Fibroblast of the conjunctiva (primary cell): ENCODE measurements at regions not wholly inside any gene's neighbourhood (a gene's known extent, or its start where the extent isn't known, plus 50 kb on each side); places are given as distances from the start of the nearest gene placed in this dataset.

Source experiments
- DNase-seq: peaks from one replicate; pipeline ENCODE4 v3.0.0-alpha.2; 2010; ENCODE audit warnings: low read depth

DNA sequence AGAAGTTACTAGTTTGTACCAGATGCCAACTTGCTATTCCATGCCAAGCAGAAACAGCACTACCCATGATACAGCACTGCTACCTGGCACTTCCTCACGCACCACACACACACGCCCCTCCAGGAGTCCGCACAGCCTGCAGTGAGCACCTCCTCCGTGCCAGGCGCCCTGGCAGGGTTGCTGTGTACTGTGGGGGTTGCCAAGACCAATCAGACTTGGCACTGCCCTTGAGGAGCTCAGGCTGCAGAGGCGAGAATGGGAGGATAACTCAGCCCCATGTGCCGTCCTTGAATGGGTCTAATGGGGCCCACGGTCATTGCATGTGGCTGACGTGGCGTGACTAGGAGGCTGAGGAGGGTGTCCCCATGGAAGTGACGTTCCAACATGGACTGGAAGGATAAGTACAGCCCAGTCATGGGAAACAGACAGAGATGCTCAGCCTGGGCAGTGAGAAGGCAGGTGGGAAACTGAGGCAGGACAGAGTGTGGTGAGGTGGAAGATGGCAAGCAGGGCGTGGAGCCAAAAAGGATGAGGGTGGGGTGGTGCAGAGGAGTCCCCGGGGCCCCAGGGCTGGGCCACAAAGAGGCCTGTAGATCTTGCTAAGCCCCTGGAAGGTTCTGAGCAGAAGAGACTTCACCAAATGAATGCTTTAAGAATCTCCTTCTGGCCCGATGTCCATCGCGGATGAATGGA is 65.3 kb upstream of the C14orf180 start:
- DNase-seq: no peak

DNA sequence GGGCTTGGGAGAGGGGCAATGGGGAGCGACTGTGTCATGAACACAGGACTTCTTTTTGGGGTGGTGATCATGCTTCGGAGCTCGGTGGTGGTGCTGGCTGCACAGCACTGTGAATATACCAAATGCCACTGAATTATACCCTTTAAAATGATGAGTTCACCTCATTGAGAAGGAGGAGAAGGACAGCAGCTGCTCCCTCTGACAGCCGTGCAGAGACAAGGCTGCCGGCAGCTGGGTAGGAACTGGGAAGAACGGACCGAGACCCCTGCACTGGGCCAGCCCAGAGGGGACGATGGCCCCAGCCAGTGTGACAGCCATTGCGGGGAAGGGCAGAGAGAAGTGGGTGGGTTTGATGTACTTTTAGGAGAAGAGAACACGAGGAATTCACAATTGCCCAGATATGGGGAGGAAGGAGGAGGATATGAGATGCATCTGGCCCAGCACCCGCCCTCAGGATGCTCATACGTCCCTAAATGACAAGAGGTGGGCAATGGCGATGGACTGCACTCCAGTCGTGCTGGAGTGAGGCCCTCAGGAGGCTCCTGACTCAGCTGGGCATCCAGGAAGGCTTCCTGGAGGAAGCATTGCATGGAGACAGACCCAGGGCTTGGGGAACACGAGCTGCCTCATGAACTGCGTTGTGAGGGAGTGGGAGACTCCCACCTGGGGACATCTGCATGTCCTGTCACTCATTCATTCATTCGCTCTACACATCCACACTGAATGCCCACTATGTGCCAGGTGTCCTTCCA is 64.3 kb upstream of the C14orf180 start:
- no peak for DNase-seq

- no peak for DNase-seq
Observed at GRCh38 chr14:104515811-104516780, 63.5 kb upstream of the C14orf180 start.

- no peak for DNase-seq
Observed at GRCh38 chr14:104516906-104517305, 62.7 kb upstream of the C14orf180 start.

DNA sequence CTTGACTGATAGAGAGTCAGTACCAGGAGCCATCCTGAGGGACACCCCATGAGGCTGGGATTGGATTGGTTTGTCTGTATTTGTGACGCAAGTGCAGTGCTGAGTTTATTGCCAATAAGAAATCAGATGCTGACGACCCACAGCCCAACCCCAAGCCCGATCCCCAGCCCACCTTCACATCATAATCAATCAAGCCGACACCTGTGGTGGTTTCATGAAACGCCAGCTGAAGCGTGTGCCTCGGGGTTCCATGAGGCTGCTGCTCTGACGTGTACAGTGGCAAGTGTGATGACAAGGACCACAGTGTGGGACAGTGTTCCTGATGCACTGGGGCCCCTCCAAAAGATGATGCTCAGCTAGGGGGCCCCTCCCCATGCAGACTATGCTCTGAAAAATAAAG is 62.1 kb upstream of the C14orf180 start:
- no peak for DNase-seq

GRCh38 chr14:104517867-104518266 is 61.7 kb upstream of the C14orf180 start:
- no peak for DNase-seq

DNA sequence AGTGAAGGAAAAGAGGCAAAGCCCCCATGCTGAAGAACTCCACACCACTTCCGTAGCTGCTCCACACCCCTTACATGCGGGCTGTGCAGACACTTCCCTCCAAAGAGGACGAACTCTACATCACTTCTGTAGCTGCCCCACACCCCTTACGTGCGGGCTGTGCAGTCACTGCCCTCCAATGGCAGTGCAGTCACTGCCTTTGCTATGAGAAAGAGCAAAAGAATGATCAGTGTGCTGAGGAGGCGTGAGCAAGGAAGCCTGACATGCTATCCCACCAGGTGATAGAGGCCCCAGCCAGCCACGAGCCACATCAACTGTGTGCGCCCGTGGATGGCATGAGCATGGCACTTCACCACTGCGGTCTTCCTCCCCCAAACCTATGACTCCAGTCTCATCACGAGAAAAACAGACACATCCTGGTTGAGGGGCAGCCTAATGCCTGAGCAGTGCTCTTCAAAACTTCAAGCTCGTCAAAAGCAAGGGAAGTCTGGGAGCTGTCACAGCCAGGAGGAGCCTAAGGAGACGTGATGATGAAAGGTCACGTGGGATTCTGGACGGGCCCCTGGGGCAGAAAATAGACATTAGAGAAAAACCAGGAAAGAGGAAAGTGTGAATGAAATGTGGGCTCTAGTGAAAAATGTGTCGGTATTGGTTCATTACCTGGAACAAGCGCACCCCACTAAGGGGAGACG is 60.8 kb upstream of the C14orf180 start:
- DNase-seq: no peak

DNA sequence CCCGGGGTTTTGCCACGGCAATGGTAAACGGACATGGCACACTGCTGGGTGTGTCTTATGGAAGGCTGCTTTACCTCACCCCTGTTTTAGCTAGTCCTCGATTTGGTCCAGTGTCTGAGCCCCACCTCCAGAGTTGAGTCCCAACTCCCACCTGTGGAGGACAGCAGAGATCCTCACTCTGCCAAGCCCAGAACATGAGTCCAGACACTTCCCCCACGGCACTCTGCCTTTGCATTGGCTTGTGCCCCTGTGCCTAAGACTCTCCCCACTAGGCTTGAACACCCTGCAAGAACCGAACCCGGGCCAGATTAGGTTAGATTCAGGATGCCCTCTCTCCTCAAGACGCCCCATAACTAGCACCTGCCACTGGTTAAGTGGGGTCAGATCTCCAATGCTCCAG is 59.8 kb upstream of the C14orf180 start:
- DNase-seq: no peak

DNA sequence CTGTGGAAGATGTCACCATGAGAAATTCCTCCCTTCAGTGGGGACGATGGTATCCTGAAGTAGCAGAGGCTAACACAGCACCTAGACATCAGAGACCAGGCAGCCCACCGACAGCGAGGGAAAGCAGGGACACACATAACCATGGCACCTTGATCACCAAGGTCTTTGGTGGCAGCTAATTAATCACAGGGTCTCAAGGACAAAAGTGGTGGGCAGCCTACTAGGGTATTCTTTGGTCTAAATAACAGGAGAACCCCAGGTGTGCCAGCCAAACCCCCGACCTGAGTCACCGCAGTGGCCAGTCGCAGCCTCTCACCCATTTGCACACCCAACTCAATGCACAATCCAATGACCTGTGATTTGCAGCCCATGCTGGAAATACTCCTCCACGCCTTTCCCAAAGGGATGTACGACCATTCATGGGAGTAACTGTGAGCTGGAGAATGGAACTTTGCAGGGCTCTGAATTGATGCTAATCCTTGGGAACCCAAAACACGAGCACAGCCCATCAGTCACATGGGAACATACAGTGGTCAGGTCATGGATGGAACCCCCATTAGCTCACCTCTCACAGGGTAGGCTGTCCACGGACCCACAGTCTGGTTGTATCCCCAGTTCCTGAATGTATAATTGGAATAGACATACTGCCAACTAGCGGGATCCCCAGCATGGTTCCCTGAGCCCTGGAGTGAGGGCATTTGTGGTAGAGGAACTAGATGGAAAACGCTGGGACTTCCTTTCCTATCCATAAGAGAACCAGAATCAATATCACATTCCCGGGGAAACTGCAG is 58.7 kb upstream of the C14orf180 start:
- no peak for DNase-seq

DNA sequence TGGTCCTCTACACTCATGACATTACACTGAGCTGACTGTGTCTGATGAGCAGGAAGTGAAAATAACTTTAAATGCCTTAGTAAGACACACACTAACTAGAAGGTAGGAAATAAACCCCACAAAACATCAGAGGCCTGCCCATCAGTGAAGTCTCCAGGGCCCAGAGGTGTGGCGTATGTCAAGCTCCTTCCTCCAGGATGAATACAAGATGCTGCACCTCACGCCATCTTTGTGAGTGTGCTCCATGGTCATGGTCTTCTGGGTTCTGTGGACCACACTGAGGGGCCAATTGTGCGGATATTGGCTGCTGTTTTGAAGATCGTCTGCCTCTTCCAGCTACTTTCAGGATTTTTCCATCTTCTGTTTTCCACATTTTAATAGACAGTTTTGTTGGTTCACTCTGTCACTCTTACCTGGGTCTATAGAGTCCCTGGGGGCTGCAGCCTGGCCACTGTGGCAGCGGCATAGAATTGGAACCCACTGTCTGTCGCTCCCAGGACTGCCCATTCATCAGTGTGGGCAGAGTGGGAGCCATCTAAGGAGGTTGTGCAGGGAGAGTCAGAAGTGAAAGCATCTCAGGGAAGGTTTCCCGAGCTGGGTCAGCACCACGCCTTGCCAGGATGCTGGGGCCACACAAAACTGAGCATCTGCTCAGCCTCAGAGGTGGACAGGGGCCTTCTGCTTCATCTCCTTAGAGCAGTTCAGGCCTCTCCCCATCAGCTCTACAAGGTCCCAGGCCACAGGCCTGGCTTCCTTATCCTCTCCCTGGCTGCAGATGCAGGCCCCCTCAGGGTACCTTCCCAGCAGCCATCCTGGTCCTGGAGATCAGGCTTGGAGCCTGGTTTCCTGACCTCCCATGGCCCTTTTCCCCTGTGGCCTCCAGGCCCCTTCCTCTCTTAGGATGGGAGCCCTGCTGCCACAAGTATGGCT is 57.5 kb upstream of the C14orf180 start:
- no peak for DNase-seq

- no peak for DNase-seq
Observed at GRCh38 chr14:104522926-104523545, 56.5 kb upstream of the C14orf180 start.

DNA sequence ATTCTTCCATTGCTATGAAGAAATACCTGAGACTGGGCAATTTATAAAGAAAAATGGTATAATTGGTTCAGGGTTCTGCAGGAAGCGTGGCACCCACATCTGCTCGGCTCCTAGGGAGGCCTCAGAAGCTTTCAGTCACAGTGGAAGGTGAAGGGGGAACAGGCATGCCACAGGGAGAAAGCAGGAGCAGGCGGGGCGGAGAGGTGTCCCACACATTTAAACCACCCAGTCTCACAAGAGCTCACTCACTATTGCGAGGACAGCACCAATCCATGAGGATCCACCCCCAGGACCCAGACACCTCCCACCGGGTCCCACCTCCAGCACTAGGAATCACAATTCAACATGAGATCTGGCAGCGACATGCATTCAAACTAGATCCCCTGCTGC is 56.0 kb upstream of the C14orf180 start:
- no peak for DNase-seq

DNA sequence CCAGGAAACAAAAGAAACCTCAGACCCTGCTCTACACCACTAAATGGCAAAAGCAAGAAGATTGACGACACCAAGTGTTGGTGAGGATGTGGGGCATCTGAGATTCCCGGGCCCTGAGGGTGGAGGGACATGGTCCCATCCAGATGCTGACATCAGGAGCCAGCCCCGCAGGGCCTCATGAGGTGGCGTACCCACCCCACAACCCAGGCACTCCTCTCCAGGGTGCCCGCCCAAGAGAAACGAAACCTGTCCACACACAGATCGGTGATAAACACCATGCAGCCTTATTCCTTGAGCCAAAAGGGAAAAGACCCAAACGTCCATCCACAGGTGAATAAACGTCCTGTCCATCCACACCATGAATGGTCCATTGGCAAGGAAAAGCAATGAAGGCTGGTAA is 54.8 kb upstream of the C14orf180 start:
- DNase-seq: no peak

DNA sequence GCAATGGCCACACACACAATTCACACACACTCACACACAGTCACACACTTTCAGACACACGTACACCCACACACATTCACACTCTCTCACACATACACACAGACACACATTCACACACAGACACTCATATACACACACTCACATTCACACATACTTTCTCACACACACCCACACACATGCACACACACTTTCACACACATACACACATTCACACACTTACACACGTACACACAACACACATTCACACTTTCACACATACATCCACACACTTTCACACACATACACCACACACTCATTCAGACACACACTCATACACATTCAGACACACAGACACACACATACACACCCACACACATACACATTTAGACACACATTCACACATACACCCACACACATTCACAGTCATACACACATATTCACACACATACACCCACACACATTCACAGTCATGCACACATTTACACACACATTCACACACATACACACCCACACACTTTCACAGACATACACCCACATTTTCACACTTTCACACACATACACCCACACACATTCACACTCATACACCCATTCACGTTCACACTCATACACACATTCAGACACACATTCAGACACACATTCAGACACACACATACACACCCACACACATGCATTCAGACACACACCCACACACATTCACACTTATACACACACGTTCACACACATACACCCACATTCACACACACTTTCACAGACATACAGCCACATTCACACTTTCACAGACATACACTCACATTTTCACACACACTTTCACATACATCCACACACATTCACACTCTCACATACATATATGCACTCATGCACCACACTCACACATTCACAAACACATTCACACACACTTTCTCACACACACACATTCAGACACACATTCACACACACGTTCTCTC is 52.6 kb upstream of the C14orf180 start:
- DNase-seq: no peak

DNA sequence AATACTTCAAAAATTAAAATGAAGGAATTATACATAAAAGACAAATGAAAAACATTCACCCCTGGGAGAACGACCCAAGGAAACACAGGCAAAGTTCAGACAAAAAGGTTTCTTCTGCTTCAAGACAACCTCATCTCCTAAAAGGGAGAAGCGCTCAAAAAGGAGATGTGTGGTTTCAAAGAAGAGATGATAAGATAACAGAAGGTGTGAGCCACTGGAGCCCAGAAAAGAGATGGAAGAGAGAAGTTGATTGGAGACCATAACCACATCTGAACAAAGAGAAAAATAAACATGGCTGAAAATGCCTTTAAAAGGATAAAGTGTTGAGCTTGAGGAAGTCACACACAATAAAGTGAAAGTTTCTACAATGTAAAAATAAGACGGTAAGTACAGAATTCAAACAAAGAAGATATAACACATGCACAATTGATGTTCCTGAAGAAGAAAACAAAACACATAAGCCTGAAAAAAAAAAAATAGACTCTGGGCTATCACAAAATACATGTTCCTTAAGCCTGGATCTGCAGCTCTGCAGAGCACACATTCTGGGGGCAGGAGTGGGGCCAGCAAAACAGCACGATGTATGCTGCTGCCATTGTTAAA is 51.6 kb upstream of the C14orf180 start:
- DNase-seq: no peak

- no peak for DNase-seq
Observed at GRCh38 chr14:104528496-104528895, 51.1 kb upstream of the C14orf180 start.
